ENCODE measurements at regions not wholly inside any gene's neighbourhood (a gene's known extent, or its start where the extent isn't known, plus 50 kb on each side); places are given as distances from the start of the nearest gene placed in this dataset.
"Not testable (repeated sequence)": the region's sequence is repeated elsewhere in the genome, so short reads cannot be mapped to it uniquely, and the experiment has no call there.

GRCh38 chr2:43068041-43068533 is 158.3 kb downstream of the ZFP36L2 start:
- H3K9ac ChIP-seq (ENCODE audit: low read depth, low read length, poor library complexity): peak overlapping the region; percentile 9
- peak overlapping the region; percentile 92 for H2BK120ac ChIP-seq (ENCODE audit: low read depth, low read length)
- peak overlapping the region; percentile 47 for H3K4me2 ChIP-seq (ENCODE audit: insufficient read depth, low read length, poor library complexity, severe bottlenecking)
- no peak overlapping the region for H4K8ac ChIP-seq (ENCODE audit: low read depth, low read length)
- peaks cover 0 to 3% of the 10 kb centered on the region in 2 donors for H3K9me3 ChIP-seq (replicated peaks in 1 of 2; ENCODE audit: control insufficient read depth in 2 of 2, insufficient read depth in 1 of 2, low read depth in 1 of 2, low read length in 2 of 2)
- peak overlapping the region; percentile 94 for H3K4ac ChIP-seq (ENCODE audit: low read length)
- peak overlapping the region; percentile 67 for H3K23ac ChIP-seq (ENCODE audit: low read depth, low read length, poor library complexity)
- peak overlapping the region; percentile 87 for H3K14ac ChIP-seq (ENCODE audit: low read length)
- H3K79me1 ChIP-seq (ENCODE audit: low read depth, low read length): peaks cover 2% of the 10 kb centered on the region
- H3K4me1 ChIP-seq (ENCODE audit: control insufficient read depth in 2 of 2, insufficient read depth in 1 of 2, low read depth in 1 of 2, low read length in 2 of 2): peaks cover 14 to 47% of the 10 kb centered on the region in 2 donors
- H4K91ac ChIP-seq (ENCODE audit: low read depth, low read length, poor library complexity): peak overlapping the region; percentile 92
- no peak overlapping the region for H3K4me3 ChIP-seq (ENCODE audit: low read length in 2 of 2)
- peak overlapping the region; percentile 98 for H3K18ac ChIP-seq (ENCODE audit: low read length)
- peak overlapping the region; percentile 56 for H2AFZ ChIP-seq (ENCODE audit: low read length)
- peak overlapping the region; percentile 99 for H3K27ac ChIP-seq (replicated peaks; ENCODE audit: low read length)
- H2BK12ac ChIP-seq (ENCODE audit: low read length): no peak overlapping the region
- no peaks in the 10 kb centered on the region for H3K36me3 ChIP-seq (replicated peaks in 1 of 2; ENCODE audit: control insufficient read depth in 2 of 2, insufficient read depth in 2 of 2, low read length in 2 of 2)
- peak overlapping the region; percentile 100 for H2BK5ac ChIP-seq (ENCODE audit: low read length)
- no CpG with 5 or more reads among the region's 51 CpGs for WGBS, 2 donors (ENCODE audit: extremely low coverage in 2 of 2, insufficient read length in 2 of 2, insufficient replicate concordance in 1 of 2)
- H2BK15ac ChIP-seq (ENCODE audit: low read length): peak overlapping the region; percentile 99
- DNase-seq (ENCODE audit: low spot score): peak; percentile 83
- H3K27me3 ChIP-seq (ENCODE audit: control insufficient read depth in 3 of 3, insufficient read depth in 3 of 3, low read depth in 1 of 3, low read length in 3 of 3): no peaks in the 10 kb centered on the region
- H2AK5ac ChIP-seq (ENCODE audit: low read depth, low read length): peak overlapping the region; percentile 96

GRCh38 chr2:43067254-43068040 is 159.0 kb downstream of the ZFP36L2 start:
- DNase-seq (ENCODE audit: low spot score): no peak
- peak overlapping the region; percentile 98 for H3K18ac ChIP-seq (ENCODE audit: low read length)
- peak overlapping the region; percentile 94 for H3K4ac ChIP-seq (ENCODE audit: low read length)
- H3K9me3 ChIP-seq (replicated peaks in 1 of 2; ENCODE audit: control insufficient read depth in 2 of 2, insufficient read depth in 1 of 2, low read depth in 1 of 2, low read length in 2 of 2): peaks cover 0 to 3% of the 10 kb centered on the region in 2 donors
- H2BK5ac ChIP-seq (ENCODE audit: low read length): peak overlapping the region; percentile 100
- peak overlapping the region; percentile 92 for H2BK120ac ChIP-seq (ENCODE audit: low read depth, low read length)
- peak overlapping the region; percentile 99 for H3K27ac ChIP-seq (replicated peaks; ENCODE audit: low read length)
- peak overlapping the region; percentile 92 for H4K91ac ChIP-seq (ENCODE audit: low read depth, low read length, poor library complexity)
- H3K79me1 ChIP-seq (ENCODE audit: low read depth, low read length): peaks cover 2% of the 10 kb centered on the region
- no peak overlapping the region for H2BK15ac ChIP-seq (ENCODE audit: low read length)
- H3K9ac ChIP-seq (ENCODE audit: low read depth, low read length, poor library complexity): peak overlapping the region; percentile 9
- H3K4me2 ChIP-seq (ENCODE audit: insufficient read depth, low read length, poor library complexity, severe bottlenecking): peak overlapping the region; percentile 31
- H2BK12ac ChIP-seq (ENCODE audit: low read length): peak overlapping the region; percentile 97
- H3K4me1 ChIP-seq (ENCODE audit: control insufficient read depth in 2 of 2, insufficient read depth in 1 of 2, low read depth in 1 of 2, low read length in 2 of 2): peaks cover 14 to 47% of the 10 kb centered on the region in 2 donors
- H3K23ac ChIP-seq (ENCODE audit: low read depth, low read length, poor library complexity): peak overlapping the region; percentile 67
- peak overlapping the region; percentile 87 for H3K14ac ChIP-seq (ENCODE audit: low read length)
- H3K36me3 ChIP-seq (replicated peaks in 1 of 2; ENCODE audit: control insufficient read depth in 2 of 2, insufficient read depth in 2 of 2, low read length in 2 of 2): no peaks in the 10 kb centered on the region
- H2AFZ ChIP-seq (ENCODE audit: low read length): peak overlapping the region; percentile 56
- peak overlapping the region; percentile 50 for H4K8ac ChIP-seq (ENCODE audit: low read depth, low read length)
- H3K4me3 ChIP-seq (ENCODE audit: low read length in 2 of 2): no peak overlapping the region
- H2AK5ac ChIP-seq (ENCODE audit: low read depth, low read length): peak overlapping the region; percentile 88
- H3K27me3 ChIP-seq (ENCODE audit: control insufficient read depth in 3 of 3, insufficient read depth in 3 of 3, low read depth in 1 of 3, low read length in 3 of 3): no peaks in the 10 kb centered on the region
- WGBS, 2 donors (ENCODE audit: extremely low coverage in 2 of 2, insufficient read length in 2 of 2, insufficient replicate concordance in 1 of 2): no CpG with 5 or more reads among the region's 14 CpGs

- Histone ChIP-seq H2BK15ac (ENCODE audit: low read length) (peak overlapping the region; percentile 60), H2AK5ac (ENCODE audit: low read depth, low read length) (peak overlapping the region; percentile 83), H3K18ac (ENCODE audit: low read length) (peak overlapping the region; percentile 66), H3K4me1 (ENCODE audit: control insufficient read depth in 2 of 2, insufficient read depth in 1 of 2, low read depth in 1 of 2, low read length in 2 of 2) (peaks cover 9 to 41% of the 10 kb centered on the region in 2 donors), H3K4ac (ENCODE audit: low read length) (peak overlapping the region; percentile 60), H3K27ac (replicated peaks; ENCODE audit: low read length) (peak overlapping the region; percentile 99), H2BK12ac (ENCODE audit: low read length) (peak overlapping the region; percentile 78)
- not testable (repeated sequence) for H4K91ac ChIP-seq (ENCODE audit: low read depth, low read length, poor library complexity); H3K23ac ChIP-seq (ENCODE audit: low read depth, low read length, poor library complexity); H3K79me1 ChIP-seq (ENCODE audit: low read depth, low read length); H3K4me3 ChIP-seq (ENCODE audit: low read length in 2 of 2); H2AFZ ChIP-seq (ENCODE audit: low read length); DNase-seq (ENCODE audit: low spot score); H3K36me3 ChIP-seq (replicated peaks in 1 of 2; ENCODE audit: control insufficient read depth in 2 of 2, insufficient read depth in 2 of 2, low read length in 2 of 2); H4K8ac ChIP-seq (ENCODE audit: low read depth, low read length); H3K9me3 ChIP-seq (replicated peaks in 1 of 2; ENCODE audit: control insufficient read depth in 2 of 2, insufficient read depth in 1 of 2, low read depth in 1 of 2, low read length in 2 of 2); H3K4me2 ChIP-seq (ENCODE audit: insufficient read depth, low read length, poor library complexity, severe bottlenecking); H3K14ac ChIP-seq (ENCODE audit: low read length); H2BK120ac ChIP-seq (ENCODE audit: low read depth, low read length); H2BK5ac ChIP-seq (ENCODE audit: low read length); H3K9ac ChIP-seq (ENCODE audit: low read depth, low read length, poor library complexity); H3K27me3 ChIP-seq (ENCODE audit: control insufficient read depth in 3 of 3, insufficient read depth in 3 of 3, low read depth in 1 of 3, low read length in 3 of 3)
- WGBS, 2 donors (ENCODE audit: extremely low coverage in 2 of 2, insufficient read length in 2 of 2, insufficient replicate concordance in 1 of 2): no CpG with 5 or more reads among the region's 20 CpGs
Observed at GRCh38 chr2:43066541-43067253, 159.7 kb downstream of the ZFP36L2 start.

GRCh38 chr2:43065871-43066270 is 160.5 kb downstream of the ZFP36L2 start:
- Histone ChIP-seq H2BK12ac (ENCODE audit: low read length) (peak overlapping the region; percentile 95), H2AFZ (ENCODE audit: low read length) (no peak overlapping the region), H2BK120ac (ENCODE audit: low read depth, low read length) (peak overlapping the region; percentile 4), H2BK5ac (ENCODE audit: low read length) (peak overlapping the region; percentile 33), H3K14ac (ENCODE audit: low read length) (no peak overlapping the region), H3K9me3 (replicated peaks in 1 of 2; ENCODE audit: control insufficient read depth in 2 of 2, insufficient read depth in 1 of 2, low read depth in 1 of 2, low read length in 2 of 2) (peaks cover 3 to 6% of the 10 kb centered on the region in 2 donors), H3K9ac (ENCODE audit: low read depth, low read length, poor library complexity) (no peak overlapping the region), H3K27ac (replicated peaks; ENCODE audit: low read length) (no peak overlapping the region), H3K36me3 (replicated peaks in 1 of 2; ENCODE audit: control insufficient read depth in 2 of 2, insufficient read depth in 2 of 2, low read length in 2 of 2) (no peaks in the 10 kb centered on the region), H4K8ac (ENCODE audit: low read depth, low read length) (no peak overlapping the region), H3K18ac (ENCODE audit: low read length) (peak overlapping the region; percentile 91), H3K27me3 (ENCODE audit: control insufficient read depth in 3 of 3, insufficient read depth in 3 of 3, low read depth in 1 of 3, low read length in 3 of 3) (no peaks in the 10 kb centered on the region), H3K4me3 (ENCODE audit: low read length in 2 of 2) (no peak overlapping the region), H3K4me1 (ENCODE audit: control insufficient read depth in 2 of 2, insufficient read depth in 1 of 2, low read depth in 1 of 2, low read length in 2 of 2) (peaks cover 1 to 33% of the 10 kb centered on the region in 2 donors), H2AK5ac (ENCODE audit: low read depth, low read length) (peak overlapping the region; percentile 90), H3K79me1 (ENCODE audit: low read depth, low read length) (peaks cover 2% of the 10 kb centered on the region), H3K4me2 (ENCODE audit: insufficient read depth, low read length, poor library complexity, severe bottlenecking) (no peak overlapping the region), H3K4ac (ENCODE audit: low read length) (peak overlapping the region; percentile 4), H4K91ac (ENCODE audit: low read depth, low read length, poor library complexity) (peak overlapping the region; percentile 99), H3K23ac (ENCODE audit: low read depth, low read length, poor library complexity) (peak overlapping the region; percentile 5), H2BK15ac (ENCODE audit: low read length) (peak overlapping the region; percentile 79)
- WGBS, 2 donors (ENCODE audit: extremely low coverage in 2 of 2, insufficient read length in 2 of 2, insufficient replicate concordance in 1 of 2): no CpG with 5 or more reads among the region's 10 CpGs
- DNase-seq (ENCODE audit: low spot score): no peak

All from neuronal stem cell (in vitro differentiated cells).